Activated naive CD8-positive, alpha-beta T cell (primary cell): ENCODE measurements at regions not wholly inside any gene's neighbourhood (a gene's known extent, or its start where the extent isn't known, plus 50 kb on each side); places are given as distances from the start of the nearest gene placed in this dataset.

Experiments
- H3K27ac Mint-ChIP-seq: one replicate; pipeline ENCODE4 v1.8.0; 2021; ENCODE audit warnings: mixed read lengths
- H3K27me3 Mint-ChIP-seq: one replicate; pipeline ENCODE4 v1.8.0; 2021; ENCODE audit warnings: mixed read lengths
- H3K36me3 Mint-ChIP-seq: one replicate; pipeline ENCODE4 v1.8.0; 2021; ENCODE audit warnings: mixed read lengths
- H3K4me1 Mint-ChIP-seq: one replicate; pipeline ENCODE4 v1.8.0; 2021; ENCODE audit warnings: low read depth, mixed read lengths
- H3K4me3 Mint-ChIP-seq: one replicate; pipeline ENCODE4 v1.8.0; 2021; ENCODE audit warnings: mild to moderate bottlenecking, mixed read lengths
- H3K9me3 Mint-ChIP-seq: one replicate; pipeline ENCODE4 v1.8.0; 2021; ENCODE audit warnings: low read depth, mixed read lengths

- Mint-ChIP-seq H3K4me1 (peaks cover 8% of the 10 kb centered on the region), H3K9me3 (no peaks in the 10 kb centered on the region), H3K4me3 (no peak overlapping the region), H3K27me3 (peaks cover 25% of the 10 kb centered on the region), H3K36me3 (no peaks in the 10 kb centered on the region), H3K27ac (no peak overlapping the region)
Measured at GRCh38 chr2:104658904-104659591, 194.9 kb upstream of the POU3F3 start.

- Mint-ChIP-seq H3K27me3 (peaks cover 17% of the 10 kb centered on the region), H3K4me3 (no peak overlapping the region), H3K27ac (no peak overlapping the region), H3K36me3 (no peaks in the 10 kb centered on the region), H3K9me3 (no peaks in the 10 kb centered on the region), H3K4me1 (peaks cover 8% of the 10 kb centered on the region)
Measured at GRCh38 chr2:104660991-104661390, 192.9 kb upstream of the POU3F3 start.

GRCh38 chr2:104664672-104665071 is 189.2 kb upstream of the POU3F3 start:
- H3K27me3 Mint-ChIP-seq: peaks cover 7% of the 10 kb centered on the region
- H3K36me3 Mint-ChIP-seq: no peaks in the 10 kb centered on the region

GRCh38 chr2:104668631-104669030 is 185.3 kb upstream of the POU3F3 start:
- H3K27ac Mint-ChIP-seq: no peak overlapping the region
- no peaks in the 10 kb centered on the region for H3K36me3 Mint-ChIP-seq
- peaks cover 2% of the 10 kb centered on the region for H3K27me3 Mint-ChIP-seq
- H3K4me3 Mint-ChIP-seq: no peak overlapping the region
- H3K9me3 Mint-ChIP-seq: no peaks in the 10 kb centered on the region
- no peaks in the 10 kb centered on the region for H3K4me1 Mint-ChIP-seq

More at GRCh38 chr2:104664672-104665071, 189.2 kb upstream of the POU3F3 start:
- Mint-ChIP-seq H3K4me1 (peaks cover 1% of the 10 kb centered on the region), H3K4me3 (no peak overlapping the region), H3K9me3 (no peaks in the 10 kb centered on the region), H3K27ac (no peak overlapping the region)

- H3K4me3 Mint-ChIP-seq: no peak overlapping the region
- H3K27ac Mint-ChIP-seq: no peak overlapping the region
- H3K4me1 Mint-ChIP-seq: no peaks in the 10 kb centered on the region
- H3K27me3 Mint-ChIP-seq: peaks cover 2% of the 10 kb centered on the region
- H3K9me3 Mint-ChIP-seq: no peaks in the 10 kb centered on the region
- H3K36me3 Mint-ChIP-seq: no peaks in the 10 kb centered on the region
Measured at GRCh38 chr2:104673225-104673624, 180.7 kb upstream of the POU3F3 start.

- Mint-ChIP-seq H3K9me3 (no peaks in the 10 kb centered on the region), H3K36me3 (no peaks in the 10 kb centered on the region), H3K27me3 (no peaks in the 10 kb centered on the region), H3K27ac (no peak overlapping the region), H3K4me1 (no peaks in the 10 kb centered on the region), H3K4me3 (no peak overlapping the region)
Measured at GRCh38 chr2:104678181-104678580, 175.7 kb upstream of the POU3F3 start.

- Mint-ChIP-seq H3K9me3 (no peaks in the 10 kb centered on the region), H3K4me1 (no peaks in the 10 kb centered on the region), H3K36me3 (no peaks in the 10 kb centered on the region), H3K27ac (no peak overlapping the region), H3K4me3 (no peak overlapping the region), H3K27me3 (no peaks in the 10 kb centered on the region)
Measured at GRCh38 chr2:104685591-104685990, 168.3 kb upstream of the POU3F3 start.

GRCh38 chr2:104687147-104687546 is 166.8 kb upstream of the POU3F3 start:
- no peaks in the 10 kb centered on the region for H3K4me1 Mint-ChIP-seq
- H3K9me3 Mint-ChIP-seq: no peaks in the 10 kb centered on the region
- no peaks in the 10 kb centered on the region for H3K27me3 Mint-ChIP-seq
- H3K4me3 Mint-ChIP-seq: no peak overlapping the region
- no peaks in the 10 kb centered on the region for H3K36me3 Mint-ChIP-seq
- no peak overlapping the region for H3K27ac Mint-ChIP-seq

- Mint-ChIP-seq H3K27me3 (no peaks in the 10 kb centered on the region), H3K9me3 (no peaks in the 10 kb centered on the region), H3K36me3 (no peaks in the 10 kb centered on the region), H3K4me1 (no peaks in the 10 kb centered on the region), H3K27ac (no peak overlapping the region), H3K4me3 (no peak overlapping the region)
Measured at GRCh38 chr2:104690255-104690984, 163.5 kb upstream of the POU3F3 start.

- no peaks in the 10 kb centered on the region for H3K27me3 Mint-ChIP-seq
Measured at GRCh38 chr2:104698276-104698675, 155.6 kb upstream of the POU3F3 start.

GRCh38 chr2:104701411-104701911 is 152.5 kb upstream of the POU3F3 start:
- no peak overlapping the region for H3K4me3 Mint-ChIP-seq
- H3K27ac Mint-ChIP-seq: no peak overlapping the region
- H3K4me1 Mint-ChIP-seq: no peaks in the 10 kb centered on the region
- no peaks in the 10 kb centered on the region for H3K9me3 Mint-ChIP-seq
- H3K36me3 Mint-ChIP-seq: no peaks in the 10 kb centered on the region
- no peaks in the 10 kb centered on the region for H3K27me3 Mint-ChIP-seq

More at GRCh38 chr2:104698276-104698675, 155.6 kb upstream of the POU3F3 start:
- no peak overlapping the region for H3K27ac Mint-ChIP-seq
- H3K4me1 Mint-ChIP-seq: no peaks in the 10 kb centered on the region
- H3K9me3 Mint-ChIP-seq: no peaks in the 10 kb centered on the region
- H3K36me3 Mint-ChIP-seq: no peaks in the 10 kb centered on the region
- no peak overlapping the region for H3K4me3 Mint-ChIP-seq

- no peaks in the 10 kb centered on the region for H3K27me3 Mint-ChIP-seq
- H3K36me3 Mint-ChIP-seq: no peaks in the 10 kb centered on the region
- H3K4me3 Mint-ChIP-seq: no peak overlapping the region
- H3K27ac Mint-ChIP-seq: no peak overlapping the region
- no peaks in the 10 kb centered on the region for H3K4me1 Mint-ChIP-seq
- H3K9me3 Mint-ChIP-seq: no peaks in the 10 kb centered on the region
Measured at GRCh38 chr2:104702031-104702850, 151.7 kb upstream of the POU3F3 start.

GRCh38 chr2:104703669-104704068 is 150.2 kb upstream of the POU3F3 start:
- Mint-ChIP-seq H3K36me3 (no peaks in the 10 kb centered on the region), H3K9me3 (no peaks in the 10 kb centered on the region), H3K27ac (no peak overlapping the region), H3K27me3 (no peaks in the 10 kb centered on the region), H3K4me1 (no peaks in the 10 kb centered on the region), H3K4me3 (no peak overlapping the region)

- Mint-ChIP-seq H3K4me1 (no peaks in the 10 kb centered on the region), H3K36me3 (no peaks in the 10 kb centered on the region), H3K4me3 (no peak overlapping the region), H3K27me3 (no peaks in the 10 kb centered on the region), H3K27ac (no peak overlapping the region), H3K9me3 (no peaks in the 10 kb centered on the region)
Measured at GRCh38 chr2:104704496-104705245, 149.2 kb upstream of the POU3F3 start.
